Prostate gland (tissue), 2 donors: ENCODE measurements at regions not wholly inside any gene's neighbourhood (a gene's known extent, or its start where the extent isn't known, plus 50 kb on each side); places are given as distances from the start of the nearest gene placed in this dataset.

ENCODE experiments used
- DNase-seq: peaks from one replicate; pipeline ENCODE4 v3.0.0-alpha.2; 2019; ENCODE audit warnings: low spot score
- H3K27ac ChIP-seq, 2 donors: fragments of 200-600 bp; sonication (generic); 2 replicates each; pipeline ENCODE4 v1.5.1; 2017 to 2019
- H3K27me3 ChIP-seq: fragments of 200-600 bp; sonication (generic); replicated peaks from 2 replicates; pipeline ENCODE4 v1.5.1; 2019; ENCODE audit not compliant: insufficient read depth
- H3K36me3 ChIP-seq, 2 donors: fragments of 200-600 bp; sonication (generic); 1 replicate in 1 of 2; 2 replicates in 1 of 2; pipeline versions ENCODE4 v1.5.1 to v1.8.1; 2017 to 2019
- H3K4me1 ChIP-seq: fragments of 200-600 bp; sonication (generic); replicated peaks from 2 replicates; pipeline ENCODE4 v1.5.1; 2019
- H3K4me3 ChIP-seq, 2 donors: fragments of 200-600 bp; sonication (generic); 2 replicates each; pipeline ENCODE4 v1.5.1; 2017 to 2019
- H3K9me3 ChIP-seq: fragments of 200-600 bp; sonication (generic); 2 replicates; pipeline ENCODE4 v1.5.1; 2017
- POLR2A ChIP-seq: fragments of 450-650 bp; IDR thresholded peaks from one replicate; pipeline ENCODE4 v1.6.1; 2016; ENCODE audit warnings: antibody characterized with exemption, mild to moderate bottlenecking
- POLR2AphosphoS5 ChIP-seq: sonication (generic); formaldehyde crosslinking; IDR thresholded peaks from one replicate; pipeline ENCODE4 v1.6.1; 2017; ENCODE audit warnings: antibody characterized with exemption
- WGBS: methylation state at CpG from one replicate; pipeline ENCODE4 v1.1.5; 2018; 5-methylcytosine and 5-hydroxymethylcytosine counted together
- intact Hi-C: fragments of 100-400 bp; cut with DNase I; formaldehyde crosslinking; loops from one replicate; pipeline ENCODE4 v1.14.2; 2022
- TF ChIP-seq, protein P1 (sequence below), 4 experiments: fragments of 200-600 bp in 2 of 4; fragments of 450-650 bp in 2 of 4; sonication (generic) in 2 of 4; IDR thresholded peaks; 1 replicate in 3 of 4; 2 replicates in 1 of 4; pipeline ENCODE4 v1.5.1; 2016 to 2019; ENCODE audit warnings: antibody characterized with exemption in 4 of 4, mild to moderate bottlenecking in 2 of 4, moderate library complexity in 2 of 4

DNA sequence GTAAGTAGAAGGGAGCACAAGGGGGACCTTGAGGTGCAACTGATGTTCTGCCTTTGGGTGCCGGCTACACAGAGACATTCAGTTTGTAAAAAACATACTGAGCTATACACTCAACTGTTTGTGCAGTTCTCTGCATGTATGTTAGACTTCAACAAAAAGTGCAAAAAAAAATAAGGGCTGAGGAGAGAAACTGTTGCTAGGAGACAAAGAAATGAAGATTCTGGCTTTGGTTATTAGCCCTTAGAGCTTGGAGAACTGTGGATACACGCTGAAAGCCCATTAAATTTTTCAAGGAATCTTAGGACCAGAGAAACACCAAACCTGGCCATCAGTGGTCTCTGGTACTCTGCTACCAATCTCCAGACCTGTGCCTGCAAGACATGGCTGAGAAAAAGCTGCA lies 207.6 kb upstream of the NSMCE3 start:
- H3K27me3 ChIP-seq: no peaks in the 10 kb centered on the region
- H3K36me3 ChIP-seq: no peaks in the 10 kb centered on the region
- no peak for DNase-seq
- H3K9me3 ChIP-seq: no peaks in the 10 kb centered on the region
- H3K27ac ChIP-seq: no peak overlapping the region
- intact Hi-C loops: no loop called here
- 72% methylated on average over 2 of the region's 2 CpGs for WGBS
- TF ChIP-seq, protein P1, sequence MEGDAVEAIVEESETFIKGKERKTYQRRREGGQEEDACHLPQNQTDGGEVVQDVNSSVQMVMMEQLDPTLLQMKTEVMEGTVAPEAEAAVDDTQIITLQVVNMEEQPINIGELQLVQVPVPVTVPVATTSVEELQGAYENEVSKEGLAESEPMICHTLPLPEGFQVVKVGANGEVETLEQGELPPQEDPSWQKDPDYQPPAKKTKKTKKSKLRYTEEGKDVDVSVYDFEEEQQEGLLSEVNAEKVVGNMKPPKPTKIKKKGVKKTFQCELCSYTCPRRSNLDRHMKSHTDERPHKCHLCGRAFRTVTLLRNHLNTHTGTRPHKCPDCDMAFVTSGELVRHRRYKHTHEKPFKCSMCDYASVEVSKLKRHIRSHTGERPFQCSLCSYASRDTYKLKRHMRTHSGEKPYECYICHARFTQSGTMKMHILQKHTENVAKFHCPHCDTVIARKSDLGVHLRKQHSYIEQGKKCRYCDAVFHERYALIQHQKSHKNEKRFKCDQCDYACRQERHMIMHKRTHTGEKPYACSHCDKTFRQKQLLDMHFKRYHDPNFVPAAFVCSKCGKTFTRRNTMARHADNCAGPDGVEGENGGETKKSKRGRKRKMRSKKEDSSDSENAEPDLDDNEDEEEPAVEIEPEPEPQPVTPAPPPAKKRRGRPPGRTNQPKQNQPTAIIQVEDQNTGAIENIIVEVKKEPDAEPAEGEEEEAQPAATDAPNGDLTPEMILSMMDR (IDR thresholded peaks at IDR 0.05): no peak
- TF ChIP-seq POLR2AphosphoS5: no peak
- TF ChIP-seq POLR2A: no peak
- H3K4me3 ChIP-seq: no peak overlapping the region
- no peaks in the 10 kb centered on the region for H3K4me1 ChIP-seq

DNA sequence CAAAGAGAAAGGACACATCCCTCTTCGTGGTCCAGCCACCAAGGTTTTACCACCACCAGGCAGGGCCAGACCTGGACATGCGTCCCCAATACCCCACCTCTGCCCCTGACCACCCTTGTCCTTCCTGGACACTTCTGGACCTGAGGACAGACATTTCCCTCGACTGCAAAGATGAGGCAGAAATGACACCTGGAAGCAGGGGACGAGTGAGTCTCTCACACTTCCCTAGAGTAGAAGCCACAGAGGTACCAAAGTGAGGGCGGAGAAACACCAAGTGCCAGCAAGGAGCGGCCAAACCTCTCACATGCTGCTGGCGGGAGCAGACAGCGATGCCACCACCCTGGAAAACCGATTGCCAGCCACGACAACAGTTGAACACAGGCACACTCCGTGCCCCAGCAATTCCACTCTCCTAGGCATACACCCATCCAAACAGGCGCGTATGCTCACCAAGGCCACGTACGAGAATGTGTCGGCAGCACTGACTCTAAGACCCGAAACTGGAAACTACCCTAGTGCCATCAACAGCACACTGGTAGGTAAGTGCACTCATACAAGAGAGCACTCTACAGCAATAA lies 207.0 kb upstream of the NSMCE3 start:
- H3K4me1 ChIP-seq: no peaks in the 10 kb centered on the region
- no peak overlapping the region for H3K4me3 ChIP-seq
- no peaks in the 10 kb centered on the region for H3K27me3 ChIP-seq
- no peak for DNase-seq
- H3K9me3 ChIP-seq: no peaks in the 10 kb centered on the region
- no peak overlapping the region for H3K27ac ChIP-seq
- 90% methylated on average over 17 of the region's 17 CpGs for WGBS
- intact Hi-C loops: no loop called here
- TF ChIP-seq POLR2A: no peak
- TF ChIP-seq, protein P1 (IDR thresholded peaks at IDR 0.05): no peak
- no peak for TF ChIP-seq POLR2AphosphoS5
- H3K36me3 ChIP-seq: no peaks in the 10 kb centered on the region

DNA sequence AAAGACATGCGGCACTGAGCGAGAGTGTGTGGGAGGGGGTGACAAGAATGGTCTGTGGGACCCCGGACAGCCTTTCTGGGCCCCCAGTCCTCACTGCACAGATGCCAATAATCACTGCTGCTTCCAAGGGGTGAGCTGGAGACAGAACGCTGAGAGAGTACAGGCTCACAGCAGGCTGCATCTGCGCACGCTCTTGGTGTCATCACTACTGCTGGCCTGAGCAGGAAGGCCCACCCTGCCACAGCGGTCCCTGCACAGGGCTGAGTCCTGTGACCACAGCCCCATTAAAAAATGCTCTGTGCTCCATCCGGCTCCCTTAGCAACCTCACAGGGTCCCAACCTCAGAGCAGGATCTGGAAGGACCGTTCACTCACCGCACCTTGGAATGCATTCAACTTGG lies 205.5 kb upstream of the NSMCE3 start:
- H3K27me3 ChIP-seq: no peaks in the 10 kb centered on the region
- 88% methylated on average over 10 of the region's 10 CpGs for WGBS
- H3K9me3 ChIP-seq: no peaks in the 10 kb centered on the region
- DNase-seq: no peak
- H3K4me1 ChIP-seq: no peaks in the 10 kb centered on the region
- H3K36me3 ChIP-seq: no peaks in the 10 kb centered on the region
- no peak for TF ChIP-seq POLR2AphosphoS5
- TF ChIP-seq, protein P1 (IDR thresholded peaks at IDR 0.05): no peak
- TF ChIP-seq POLR2A: no peak
- H3K27ac ChIP-seq: no peak overlapping the region
- intact Hi-C loops: no loop called here
- no peak overlapping the region for H3K4me3 ChIP-seq

DNA sequence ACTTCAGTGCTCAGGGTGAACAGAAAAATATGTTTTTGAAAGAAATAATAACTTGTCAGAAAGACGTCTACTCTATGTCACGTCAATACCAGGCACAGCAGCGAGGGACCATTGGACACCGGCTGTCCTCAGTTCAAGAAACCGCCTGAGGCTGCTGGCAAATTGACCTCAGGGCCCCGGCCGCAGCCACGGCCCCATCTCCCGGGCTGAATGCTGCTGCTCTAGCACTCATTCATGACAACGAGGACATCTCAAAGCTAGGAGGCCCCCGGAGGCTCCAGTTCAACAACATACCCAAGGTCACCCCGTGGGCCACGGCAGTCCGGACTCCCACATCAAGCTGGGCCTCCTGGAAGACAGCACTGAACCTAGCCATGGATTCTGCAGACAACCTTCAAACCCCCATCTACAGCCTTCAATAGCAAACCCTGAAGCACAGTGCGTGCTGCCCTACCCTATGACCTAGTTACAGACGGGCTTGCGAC lies 204.0 kb upstream of the NSMCE3 start:
- Histone ChIP-seq H3K4me3 (no peak overlapping the region), H3K27me3 (no peaks in the 10 kb centered on the region), H3K27ac (no peak overlapping the region), H3K4me1 (no peaks in the 10 kb centered on the region), H3K36me3 (no peaks in the 10 kb centered on the region), H3K9me3 (no peaks in the 10 kb centered on the region)
- intact Hi-C loops: no loop called here
- TF ChIP-seq, protein P1 (IDR thresholded peaks at IDR 0.05): no peak
- TF ChIP-seq POLR2A (no peak), POLR2AphosphoS5 (no peak)
- DNase-seq: no peak
- 90% methylated on average over 16 of the region's 17 CpGs for WGBS

DNA sequence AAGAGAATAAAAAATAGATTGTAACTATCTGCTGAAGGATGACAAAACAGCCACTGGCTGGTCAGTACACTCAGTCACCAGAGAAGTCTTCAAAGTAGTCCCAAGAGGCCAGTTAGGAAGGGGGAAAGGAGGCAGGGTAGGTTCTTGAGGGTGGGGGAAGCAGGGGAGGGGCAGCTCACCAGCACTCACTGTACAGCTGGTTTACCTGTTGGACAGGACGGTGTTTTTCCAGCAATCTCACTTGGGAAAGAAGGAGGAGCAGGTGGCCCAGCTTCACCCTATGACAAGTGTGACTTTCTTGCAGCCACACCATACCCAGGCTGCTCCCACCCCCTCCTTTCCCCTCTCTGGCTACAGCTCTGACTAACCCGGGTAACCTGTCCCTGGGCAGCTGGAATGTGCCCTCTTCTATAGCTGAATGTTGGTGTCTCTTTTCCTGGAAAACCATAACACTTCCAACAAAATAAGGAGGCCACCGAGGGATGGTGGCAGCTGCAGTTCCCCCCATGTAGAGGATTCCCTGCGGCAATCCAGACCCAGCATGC lies 203.4 kb upstream of the NSMCE3 start:
- intact Hi-C loops: no loop called here
- Histone ChIP-seq H3K4me3 (no peak overlapping the region), H3K27ac (no peak overlapping the region), H3K4me1 (no peaks in the 10 kb centered on the region), H3K9me3 (no peaks in the 10 kb centered on the region), H3K27me3 (no peaks in the 10 kb centered on the region), H3K36me3 (no peaks in the 10 kb centered on the region)
- 69% methylated on average over 4 of the region's 4 CpGs for WGBS
- TF ChIP-seq POLR2A (no peak), POLR2AphosphoS5 (no peak)
- TF ChIP-seq, protein P1 (IDR thresholded peaks at IDR 0.05): no peak
- no peak for DNase-seq
